GM12878 (cell line): ENCODE measurements at regions not wholly inside any gene's neighbourhood (a gene's known extent, or its start where the extent isn't known, plus 50 kb on each side); places are given as distances from the start of the nearest gene placed in this dataset.

Experiments
- ATAC-seq: fragments of 200-7000 bp; cut with Tn5 transposase; 3 replicates; pipeline ENCODE4 v1.9.1; 2020; ENCODE audit warnings: mild to moderate bottlenecking, moderate library complexity
- BruUV-seq: library from RNA; stranded (reverse); fragments of 400-500 nt; replicated peaks from 2 replicates; lab custom pipeline; 2021; lab: Mats Ljungman, UMichigan
- CTCF ChIA-PET: fragments of 300-600 bp; sonication (Branson Sonifier 250); formaldehyde crosslinking; extraction: SDS; loops from one replicate; lab custom pipeline; 2021; ENCODE audit warnings: inconsistent platforms; lab: Yijun Ruan, JAX
- POLR2A ChIA-PET: fragments of 350-600 bp; formaldehyde crosslinking; extraction: SDS; loops from one replicate; lab custom pipeline; 2021; ENCODE audit warnings: inconsistent platforms; lab: Charles Lee
- RAD21 ChIA-PET: fragments of 300-600 bp; sonication (Branson Sonifier 250); formaldehyde crosslinking; loops from one replicate; lab custom pipeline; 2023; ENCODE audit warnings: antibody characterized with exemption; ENCODE audit not compliant: unreplicated experiment; lab: Charles Lee
- SMC1A ChIA-PET: fragments of 300-600 bp; sonication (Branson Sonifier 250); formaldehyde crosslinking; loops from one replicate; lab custom pipeline; 2023; ENCODE audit not compliant: unreplicated experiment, uncharacterized antibody; lab: Charles Lee
- DNase-seq: peaks from one replicate; pipeline ENCODE4 v3.0.0-alpha.2; 2011; ENCODE audit warnings: low read depth, low spot score
- FAIRE-seq: peaks from 3 replicates; lab custom pipeline; 2011; peaks lifted over from hg19 to GRCh38; lab: Jason Lieb, UNC
- H2AFZ ChIP-seq: 2 replicates; pipeline ENCODE4 v1.6.0; 2011; ENCODE audit warnings: low read depth, low read length, control low read depth; ENCODE audit not compliant: control insufficient read depth
- H3K27ac ChIP-seq: 2 replicates; pipeline ENCODE4 v1.5.1; 2011; ENCODE audit warnings: control low read depth; ENCODE audit not compliant: control insufficient read depth, insufficient read depth
- H3K27me3 ChIP-seq, 2 experiments: replicated peaks in 1 of 2; 2 replicates each; pipeline versions ENCODE4 v1.6.0 to v1.6.1; 2011; ENCODE audit warnings: low read length in 1 of 2; ENCODE audit not compliant: control insufficient read depth in 2 of 2, insufficient read depth in 2 of 2
- H3K36me3 ChIP-seq, 2 experiments: 2 replicates each; pipeline ENCODE4 v1.5.1; 2011; ENCODE audit warnings: low read length in 1 of 2; ENCODE audit not compliant: control insufficient read depth in 2 of 2, insufficient read depth in 2 of 2
- H3K4me1 ChIP-seq: 2 replicates; pipeline ENCODE4 v1.6.1; 2011; ENCODE audit warnings: mild to moderate bottlenecking, low read length, moderate library complexity, mixed read lengths; ENCODE audit not compliant: control insufficient read depth, insufficient read depth
- H3K4me2 ChIP-seq: 2 replicates; pipeline ENCODE4 v1.6.0; 2011; ENCODE audit warnings: control low read depth; ENCODE audit not compliant: control insufficient read depth, insufficient read depth
- H3K4me3 ChIP-seq: fragments of 200-600 bp; sonication (generic); 2 replicates; pipeline ENCODE4 v1.5.1; 2016
- H3K79me2 ChIP-seq: 2 replicates; pipeline ENCODE4 v1.6.0; 2011; ENCODE audit warnings: low read length; ENCODE audit not compliant: control insufficient read depth, insufficient read depth
- H3K9ac ChIP-seq: 2 replicates; pipeline ENCODE4 v1.8.0; 2011; ENCODE audit warnings: low read length, control low read depth, mixed read lengths; ENCODE audit not compliant: control insufficient read depth, insufficient read depth
- H3K9me3 ChIP-seq: replicated peaks from 3 replicates; pipeline ENCODE4 v1.5.1; 2011; ENCODE audit warnings: mild to moderate bottlenecking, low read length; ENCODE audit not compliant: control insufficient read depth, insufficient read depth
- H4K20me1 ChIP-seq: 2 replicates; pipeline ENCODE4 v1.6.0; 2011; ENCODE audit not compliant: control insufficient read depth, insufficient read depth
- NFYB ChIP-seq: IDR thresholded peaks from 2 replicates; pipeline ENCODE4 v1.6.1; 2011; ENCODE audit warnings: low read depth, mild to moderate bottlenecking, low read length, improper control_type of control experiment, moderate library complexity; ENCODE audit not compliant: insufficient read depth
- RUNX3 ChIP-seq: IDR thresholded peaks from 2 replicates; pipeline ENCODE4 v1.6.1; 2012; ENCODE audit warnings: low read length, inconsistent platforms
- SMAD5 ChIP-seq: IDR thresholded peaks from 2 replicates; pipeline ENCODE4 v1.6.1; 2016; ENCODE audit warnings: antibody characterized with exemption, low read depth
- ZNF384 ChIP-seq: IDR thresholded peaks from 2 replicates; pipeline ENCODE4 v1.6.1; 2012; ENCODE audit warnings: low read depth, mild to moderate bottlenecking, low read length, improper control_type of control experiment, borderline replicate concordance
- WGBS: methylation state at CpG from one replicate; pipeline ENCODE4 v1.1.6; 2016; ENCODE audit warnings: low lambda C conversion rate; ENCODE audit not compliant: insufficient replicate concordance, insufficient coverage; ENCODE audit errors: missing lambda C conversion rate; 5-methylcytosine and 5-hydroxymethylcytosine counted together
- in situ Hi-C: fragments of 300-500 bp; cut with MboI; formaldehyde crosslinking; loops from 9 replicates; pipeline ENCODE4 v1.14.3; 2018; ENCODE audit warnings: mixed read lengths
- intact Hi-C: fragments of 100-400 bp; cut with micrococcal nuclease; formaldehyde crosslinking; loops from one replicate; pipeline ENCODE4 v1.14.2; 2022; ENCODE audit not compliant: unreplicated experiment
- TF ChIP-seq, protein P1 (sequence below): fragments of 150-350 bp; IDR thresholded peaks from 2 replicates; pipeline ENCODE4 v1.6.1; 2014; ENCODE audit warnings: mild to moderate bottlenecking, low read depth, low read length
- TF ChIP-seq, protein P2 (sequence below), 3 experiments: IDR thresholded peaks in 2 of 3; conservative IDR thresholded peaks in 1 of 3; 2 replicates each; pipeline ENCODE4 v1.5.1; 2011; ENCODE audit warnings: low read depth in 3 of 3, low read length in 3 of 3, mild to moderate bottlenecking in 3 of 3, control low read depth in 2 of 3, moderate library complexity in 2 of 3, inconsistent platforms in 1 of 3, mixed read lengths in 1 of 3; ENCODE audit not compliant: control insufficient read depth in 2 of 3, insufficient read depth in 1 of 3; ENCODE audit errors: extremely low read depth in 1 of 3

DNA sequence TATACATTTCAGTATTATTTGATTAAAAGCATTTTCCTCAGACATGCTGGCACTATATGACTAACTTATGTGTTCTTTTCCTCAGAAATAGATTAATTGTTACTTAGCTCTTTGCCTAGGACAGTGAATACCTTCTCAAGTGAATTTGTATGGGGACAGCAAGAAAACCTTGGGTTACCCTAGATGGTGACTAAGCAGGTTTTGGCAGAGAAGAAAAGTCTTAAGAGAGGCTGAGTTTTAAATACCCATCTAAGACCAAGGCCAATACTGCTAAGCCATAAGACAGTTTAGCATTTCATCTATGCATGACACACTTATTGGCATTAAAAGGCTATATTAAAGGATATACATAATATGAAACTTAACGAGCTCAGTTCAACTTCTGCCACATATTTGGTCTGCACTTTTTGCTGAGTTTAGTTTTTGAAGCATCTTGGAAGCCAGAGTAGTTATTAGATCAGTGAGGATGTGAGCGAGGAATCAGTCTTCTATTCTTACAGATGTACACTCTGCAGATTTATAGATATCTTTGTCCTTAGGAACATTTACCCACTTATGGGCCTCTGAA lies 54.6 kb upstream of the FAM3C start (continued):
- TF ChIP-seq, protein P1, sequence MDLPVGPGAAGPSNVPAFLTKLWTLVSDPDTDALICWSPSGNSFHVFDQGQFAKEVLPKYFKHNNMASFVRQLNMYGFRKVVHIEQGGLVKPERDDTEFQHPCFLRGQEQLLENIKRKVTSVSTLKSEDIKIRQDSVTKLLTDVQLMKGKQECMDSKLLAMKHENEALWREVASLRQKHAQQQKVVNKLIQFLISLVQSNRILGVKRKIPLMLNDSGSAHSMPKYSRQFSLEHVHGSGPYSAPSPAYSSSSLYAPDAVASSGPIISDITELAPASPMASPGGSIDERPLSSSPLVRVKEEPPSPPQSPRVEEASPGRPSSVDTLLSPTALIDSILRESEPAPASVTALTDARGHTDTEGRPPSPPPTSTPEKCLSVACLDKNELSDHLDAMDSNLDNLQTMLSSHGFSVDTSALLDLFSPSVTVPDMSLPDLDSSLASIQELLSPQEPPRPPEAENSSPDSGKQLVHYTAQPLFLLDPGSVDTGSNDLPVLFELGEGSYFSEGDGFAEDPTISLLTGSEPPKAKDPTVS, result no peak

DNA sequence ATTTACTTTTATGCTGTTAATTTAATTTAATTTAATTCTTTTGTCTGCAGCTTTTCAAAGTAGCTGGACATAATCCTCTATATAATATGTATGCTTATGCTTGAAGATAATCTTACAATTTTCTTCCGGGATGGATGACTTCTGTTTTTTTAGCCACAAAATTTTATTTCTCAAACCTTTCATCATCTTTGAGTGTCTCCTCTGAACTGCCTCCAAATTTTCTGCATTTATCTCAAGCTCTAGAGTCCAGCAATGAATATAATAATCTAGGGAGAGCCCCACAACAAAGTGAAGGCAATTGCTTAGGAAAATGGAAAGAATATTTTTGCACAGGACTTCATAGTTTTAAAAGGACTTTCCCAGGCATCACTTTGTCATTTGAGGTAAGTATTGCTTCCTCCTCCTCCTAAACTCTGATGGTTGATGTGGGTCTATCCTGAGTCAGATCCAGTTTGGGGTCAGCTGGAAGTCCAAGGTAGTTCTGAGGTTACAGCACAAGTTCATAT lies 53.7 kb upstream of the FAM3C start:
- Histone ChIP-seq H3K27ac (no peak overlapping the region), H3K9ac (no peak overlapping the region), H3K9me3 (no peaks in the 10 kb centered on the region), H3K4me1 (no peaks in the 10 kb centered on the region), H3K4me3 (no peak overlapping the region)
- FAIRE-seq, result no peak
- no TSS peak for BruUV-seq
- ChIA-PET CTCF (interaction anchor here (0.7 to 2.4 kb wide), 5 partner anchors 8 to 97 kb away, joined by 3 to 8 read pairs (median 3); no protein-coding TSS in a partner anchor), SMC1A (interaction anchor here (0.6 to 2.6 kb wide), 8 partner anchors 9 to 283 kb away, joined by 3 to 21 read pairs (median 4); no protein-coding TSS in a partner anchor)
- in situ Hi-C loops, result no loop called here
- intact Hi-C loops, result no loop called here
- no peak for TF ChIP-seq SMAD5
- TF ChIP-seq RUNX3, result peak; percentile 42; the same call in 1 of the 2 replicates
- TF ChIP-seq, protein P2, sequence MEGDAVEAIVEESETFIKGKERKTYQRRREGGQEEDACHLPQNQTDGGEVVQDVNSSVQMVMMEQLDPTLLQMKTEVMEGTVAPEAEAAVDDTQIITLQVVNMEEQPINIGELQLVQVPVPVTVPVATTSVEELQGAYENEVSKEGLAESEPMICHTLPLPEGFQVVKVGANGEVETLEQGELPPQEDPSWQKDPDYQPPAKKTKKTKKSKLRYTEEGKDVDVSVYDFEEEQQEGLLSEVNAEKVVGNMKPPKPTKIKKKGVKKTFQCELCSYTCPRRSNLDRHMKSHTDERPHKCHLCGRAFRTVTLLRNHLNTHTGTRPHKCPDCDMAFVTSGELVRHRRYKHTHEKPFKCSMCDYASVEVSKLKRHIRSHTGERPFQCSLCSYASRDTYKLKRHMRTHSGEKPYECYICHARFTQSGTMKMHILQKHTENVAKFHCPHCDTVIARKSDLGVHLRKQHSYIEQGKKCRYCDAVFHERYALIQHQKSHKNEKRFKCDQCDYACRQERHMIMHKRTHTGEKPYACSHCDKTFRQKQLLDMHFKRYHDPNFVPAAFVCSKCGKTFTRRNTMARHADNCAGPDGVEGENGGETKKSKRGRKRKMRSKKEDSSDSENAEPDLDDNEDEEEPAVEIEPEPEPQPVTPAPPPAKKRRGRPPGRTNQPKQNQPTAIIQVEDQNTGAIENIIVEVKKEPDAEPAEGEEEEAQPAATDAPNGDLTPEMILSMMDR (IDR thresholded peaks at IDR 0.05 in 2 of 3, conservative IDR thresholded peaks at IDR 0.05 in 1 of 3; ENCODE audit: control insufficient read depth in 2 of 3, extremely low read depth in 1 of 3, insufficient read depth in 1 of 3, low read depth in 3 of 3, low read length in 3 of 3), result no peak
- no peak for TF ChIP-seq ZNF384
- TF ChIP-seq NFYB, result no peak
- TF ChIP-seq, all 136 proteins: peak for 1
- DNase-seq (no peak), ATAC-seq (no peak)
- RAD21 ChIA-PET, result interaction anchor here (1.1 to 1.4 kb wide), 2 partner anchors 81 to 88 kb away, joined by 3 to 4 read pairs; no protein-coding TSS in a partner anchor
- Histone ChIP-seq H4K20me1 (no peaks in the 10 kb centered on the region), H3K4me2 (no peak overlapping the region), H2AFZ (no peak overlapping the region), H3K79me2 (no peaks in the 10 kb centered on the region), H3K27me3 (no peaks in the 10 kb centered on the region), H3K36me3 (no peaks in the 10 kb centered on the region)
- POLR2A ChIA-PET, result interaction anchor here (1.7 to 2.5 kb wide), 2 partner anchors 8 to 12 kb away, joined by 4 to 10 read pairs; no protein-coding TSS in a partner anchor
- 95% methylated on average over 1 of the region's 1 CpG for WGBS
